ENCODE measurements at regions not wholly inside any gene's neighbourhood (a gene's known extent, or its start where the extent isn't known, plus 50 kb on each side); places are given as distances from the start of the nearest gene placed in this dataset.

DNA sequence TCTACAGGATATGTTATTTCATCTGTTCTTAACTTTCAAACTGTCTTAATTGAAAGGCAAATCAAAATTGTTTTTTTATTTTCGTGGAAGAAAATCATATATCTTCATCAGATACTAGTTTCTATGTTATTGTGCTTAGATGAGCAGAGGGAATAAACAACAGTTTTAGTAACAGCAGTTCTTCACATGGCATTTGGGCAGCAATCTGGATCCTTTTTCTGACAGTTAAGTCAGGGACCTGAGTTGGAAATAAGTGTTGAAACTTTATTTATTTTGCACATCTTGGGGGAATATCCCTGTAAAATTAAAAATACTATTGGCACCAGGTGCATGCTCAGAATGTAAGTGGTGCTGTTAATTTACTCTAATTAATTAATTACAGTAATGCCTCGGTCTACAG is 296.3 kb downstream of the GPAM start:
- Mint-ChIP-seq H3K27me3 (no peaks in the 10 kb centered on the region), H3K27ac (no peak overlapping the region), H3K4me1 (no peaks in the 10 kb centered on the region), H3K36me3 (no peaks in the 10 kb centered on the region), H3K9me3 (peaks cover 0 to 10% (median 5%) of the 10 kb centered on the region in 8 donors), H3K4me3 (no peak overlapping the region)
- no peaks in the 10 kb centered on the region for H3K9me3 ChIP-seq (ENCODE audit: control insufficient read depth in 1 of 2, low read length in 2 of 2)
- intact Hi-C loops (cut with micrococcal nuclease): no loop called here
- no peaks in the 10 kb centered on the region for H3K27me3 ChIP-seq (ENCODE audit: insufficient read depth, low read length)
- POLR2A ChIA-PET (ENCODE audit: partially characterized antibody): no interaction called here
- H3K36me3 ChIP-seq (ENCODE audit: insufficient read depth, low read length): no peaks in the 10 kb centered on the region
- CTCF ChIA-PET (ENCODE audit: partially characterized antibody): no interaction called here
- no peak overlapping the region for H3K4me3 ChIP-seq (ENCODE audit: low read length in 2 of 2)
- H3K4me1 ChIP-seq (ENCODE audit: insufficient read depth, low read length): no peaks in the 10 kb centered on the region
- H3K27ac ChIP-seq (ENCODE audit: low read depth, low read length): no peak overlapping the region
- no peak for DNase-seq

DNA sequence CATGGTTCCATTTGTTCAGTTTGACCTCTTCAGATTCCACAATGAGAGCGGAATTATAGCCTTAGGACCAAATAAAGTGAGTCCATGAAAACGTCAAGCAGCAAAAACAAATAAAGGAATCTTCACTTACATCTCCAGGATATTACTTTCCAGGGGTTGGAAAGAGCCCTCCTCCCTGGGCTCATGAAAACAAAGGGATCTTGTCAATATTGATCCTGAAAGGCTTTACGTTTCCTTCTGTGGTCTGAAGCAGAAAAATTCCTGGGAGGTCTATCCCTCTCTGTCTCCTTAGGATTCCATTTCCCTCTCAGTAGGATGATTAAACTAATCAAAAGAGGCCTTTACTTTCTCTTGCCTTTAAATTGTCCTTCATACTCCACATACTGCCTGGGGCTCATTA is 293.5 kb downstream of the GPAM start:
- intact Hi-C loops (cut with micrococcal nuclease): no loop called here
- H3K4me1 Mint-ChIP-seq: no peaks in the 10 kb centered on the region

DNA sequence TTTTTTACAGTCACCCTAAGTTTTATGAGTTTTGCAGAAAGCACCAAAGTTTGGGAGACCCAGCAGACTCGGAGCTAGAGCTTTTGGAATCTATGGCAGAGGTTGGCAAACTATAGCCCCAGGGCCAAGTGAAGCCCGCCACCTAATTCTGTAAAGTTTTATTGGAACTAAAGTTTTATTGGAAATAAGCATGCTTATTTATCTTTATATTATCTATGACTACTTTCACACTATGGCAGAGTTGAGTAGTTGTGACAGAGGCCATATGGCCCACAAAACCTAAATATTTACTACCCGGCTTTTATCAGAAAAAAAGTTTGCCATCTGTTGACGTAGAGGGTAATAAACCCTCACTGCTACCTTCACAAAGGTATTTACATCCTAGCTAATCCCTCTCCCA is 267.6 kb downstream of the GPAM start:
- intact Hi-C loops (cut with micrococcal nuclease): no loop called here
- ChIA-PET POLR2A (ENCODE audit: partially characterized antibody) (no interaction called here), CTCF (ENCODE audit: partially characterized antibody) (no interaction called here)
- Mint-ChIP-seq H3K36me3 (no peaks in the 10 kb centered on the region), H3K27me3 (peaks cover 3% of the 10 kb centered on the region in 2 donors), H3K4me3 (no peak overlapping the region), H3K4me1 (no peaks in the 10 kb centered on the region), H3K27ac (no peak overlapping the region), H3K9me3 (peaks cover 0 to 2% (median 0%) of the 10 kb centered on the region in 8 donors)
- DNase-seq: no peak
- Histone ChIP-seq H3K4me1 (ENCODE audit: insufficient read depth, low read length) (no peaks in the 10 kb centered on the region), H3K4me3 (ENCODE audit: low read length in 2 of 2) (no peak overlapping the region), H3K36me3 (ENCODE audit: insufficient read depth, low read length) (no peaks in the 10 kb centered on the region), H3K27ac (ENCODE audit: low read depth, low read length) (no peak overlapping the region), H3K27me3 (ENCODE audit: insufficient read depth, low read length) (no peaks in the 10 kb centered on the region), H3K9me3 (ENCODE audit: control insufficient read depth in 1 of 2, low read length in 2 of 2) (no peaks in the 10 kb centered on the region)

More for the DNA sequence above, 293.5 kb downstream of the GPAM start:
- no peaks in the 10 kb centered on the region for H3K4me1 ChIP-seq (ENCODE audit: insufficient read depth, low read length)
- no peaks in the 10 kb centered on the region for H3K27me3 ChIP-seq (ENCODE audit: insufficient read depth, low read length)
- no peak overlapping the region for H3K4me3 ChIP-seq (ENCODE audit: low read length in 2 of 2)
- Mint-ChIP-seq H3K9me3 (peaks cover 0 to 10% (median 3%) of the 10 kb centered on the region in 8 donors), H3K4me3 (no peak overlapping the region), H3K27ac (no peak overlapping the region), H3K27me3 (no peaks in the 10 kb centered on the region), H3K36me3 (no peaks in the 10 kb centered on the region)
- H3K36me3 ChIP-seq (ENCODE audit: insufficient read depth, low read length): no peaks in the 10 kb centered on the region
- no peak for DNase-seq
- ChIA-PET CTCF (ENCODE audit: partially characterized antibody) (no interaction called here), POLR2A (ENCODE audit: partially characterized antibody) (no interaction called here)
- H3K9me3 ChIP-seq (ENCODE audit: control insufficient read depth in 1 of 2, low read length in 2 of 2): no peaks in the 10 kb centered on the region
- no peak overlapping the region for H3K27ac ChIP-seq (ENCODE audit: low read depth, low read length)

DNA sequence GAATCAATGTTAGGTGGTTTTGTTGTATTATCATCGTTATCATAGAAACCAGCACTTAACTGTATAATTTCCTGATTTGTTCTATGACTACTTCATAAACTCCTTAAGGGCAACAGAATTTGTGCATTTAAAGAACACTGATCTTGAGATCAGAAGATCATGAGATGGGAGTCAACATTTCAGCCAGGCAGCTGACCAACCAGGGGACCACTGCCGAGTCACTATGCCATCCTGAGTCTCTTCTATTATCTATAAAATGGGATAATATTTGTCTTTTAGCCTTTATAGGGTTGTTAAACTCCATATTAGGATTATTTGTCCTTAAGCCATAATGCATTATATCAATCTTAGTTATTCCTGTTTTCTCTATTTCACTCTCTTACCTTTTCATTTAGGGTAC is 261.7 kb downstream of the GPAM start:
- Histone ChIP-seq H3K4me3 (ENCODE audit: low read length in 2 of 2) (no peak overlapping the region), H3K27me3 (ENCODE audit: insufficient read depth, low read length) (no peaks in the 10 kb centered on the region), H3K9me3 (ENCODE audit: control insufficient read depth in 1 of 2, low read length in 2 of 2) (no peaks in the 10 kb centered on the region), H3K27ac (ENCODE audit: low read depth, low read length) (no peak overlapping the region), H3K4me1 (ENCODE audit: insufficient read depth, low read length) (no peaks in the 10 kb centered on the region), H3K36me3 (ENCODE audit: insufficient read depth, low read length) (no peaks in the 10 kb centered on the region)
- Mint-ChIP-seq H3K36me3 (no peaks in the 10 kb centered on the region), H3K9me3 (peaks cover 0 to 2% (median 0%) of the 10 kb centered on the region in 8 donors), H3K27me3 (peaks cover 0 to 3% of the 10 kb centered on the region in 2 donors), H3K4me3 (no peak overlapping the region), H3K27ac (no peak overlapping the region), H3K4me1 (no peaks in the 10 kb centered on the region)
- ChIA-PET CTCF (ENCODE audit: partially characterized antibody) (no interaction called here), POLR2A (ENCODE audit: partially characterized antibody) (no interaction called here)
- DNase-seq: no peak
- intact Hi-C loops (cut with micrococcal nuclease): no loop called here

DNA sequence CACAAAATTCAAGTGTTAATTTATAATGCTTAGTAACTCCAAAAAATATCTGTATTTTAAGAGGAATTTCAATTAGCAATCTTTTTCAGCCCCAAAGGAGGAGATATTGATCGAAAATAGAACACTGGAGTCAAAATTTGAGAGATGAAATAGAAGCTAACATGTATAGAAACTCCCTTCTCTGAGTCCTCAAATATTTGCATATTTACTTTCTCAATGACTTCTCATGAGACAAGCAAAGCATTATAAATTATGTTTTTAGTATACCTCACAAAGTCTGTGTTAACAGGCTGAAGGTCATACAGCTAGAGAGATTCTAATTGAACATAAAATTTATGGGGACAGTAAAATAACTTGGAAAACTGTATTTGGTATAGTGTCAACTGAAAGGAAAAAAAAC is 260.5 kb downstream of the GPAM start:
- Histone ChIP-seq H3K27me3 (ENCODE audit: insufficient read depth, low read length) (no peaks in the 10 kb centered on the region), H3K27ac (ENCODE audit: low read depth, low read length) (no peak overlapping the region), H3K36me3 (ENCODE audit: insufficient read depth, low read length) (no peaks in the 10 kb centered on the region), H3K4me3 (ENCODE audit: low read length in 2 of 2) (no peak overlapping the region), H3K4me1 (ENCODE audit: insufficient read depth, low read length) (no peaks in the 10 kb centered on the region), H3K9me3 (ENCODE audit: control insufficient read depth in 1 of 2, low read length in 2 of 2) (no peaks in the 10 kb centered on the region)
- CTCF ChIA-PET (ENCODE audit: partially characterized antibody): no interaction called here
- no peak overlapping the region for H3K27ac Mint-ChIP-seq
- peaks cover 0 to 2% (median 0%) of the 10 kb centered on the region in 8 donors for H3K9me3 Mint-ChIP-seq
- H3K4me3 Mint-ChIP-seq: no peak overlapping the region
- no peaks in the 10 kb centered on the region for H3K36me3 Mint-ChIP-seq
- no peak for DNase-seq
- H3K27me3 Mint-ChIP-seq: peaks cover 2 to 3% of the 10 kb centered on the region in 2 donors
- no peaks in the 10 kb centered on the region for H3K4me1 Mint-ChIP-seq
- intact Hi-C loops (cut with micrococcal nuclease): no loop called here
- POLR2A ChIA-PET (ENCODE audit: partially characterized antibody): no interaction called here

DNA sequence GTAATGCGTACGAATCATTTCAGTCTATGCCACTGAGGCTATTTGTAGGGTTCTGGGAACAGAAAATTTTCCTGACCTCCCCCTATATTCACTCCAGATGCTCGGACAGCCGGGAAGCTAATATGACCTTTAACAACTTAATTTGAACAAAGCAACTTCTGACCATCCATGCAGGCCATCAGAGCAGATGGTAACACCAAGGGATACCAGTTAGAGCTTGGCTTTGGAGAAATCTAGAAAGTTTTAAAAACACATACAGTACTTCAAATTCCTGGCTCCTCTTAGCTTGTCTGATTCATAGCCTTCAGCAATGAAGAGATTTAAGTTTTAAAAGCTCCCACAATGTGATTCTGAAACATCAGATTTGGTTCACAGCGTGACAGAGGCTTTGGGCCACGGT is 257.3 kb downstream of the GPAM start:
- CTCF ChIA-PET (ENCODE audit: partially characterized antibody): no interaction called here
- Mint-ChIP-seq H3K27ac (no peak overlapping the region), H3K27me3 (peaks cover 0 to 2% of the 10 kb centered on the region in 2 donors), H3K9me3 (peaks cover 0 to 6% (median 0%) of the 10 kb centered on the region in 8 donors), H3K4me1 (no peaks in the 10 kb centered on the region), H3K4me3 (no peak overlapping the region), H3K36me3 (no peaks in the 10 kb centered on the region)
- no peak for DNase-seq
- no peak overlapping the region for H3K4me3 ChIP-seq (ENCODE audit: low read length in 2 of 2)
- no peaks in the 10 kb centered on the region for H3K4me1 ChIP-seq (ENCODE audit: insufficient read depth, low read length)
- H3K27ac ChIP-seq (ENCODE audit: low read depth, low read length): no peak overlapping the region
- no peaks in the 10 kb centered on the region for H3K36me3 ChIP-seq (ENCODE audit: insufficient read depth, low read length)
- H3K9me3 ChIP-seq (ENCODE audit: control insufficient read depth in 1 of 2, low read length in 2 of 2): no peaks in the 10 kb centered on the region
- intact Hi-C loops (cut with micrococcal nuclease): no loop called here
- H3K27me3 ChIP-seq (ENCODE audit: insufficient read depth, low read length): no peaks in the 10 kb centered on the region
- POLR2A ChIA-PET (ENCODE audit: partially characterized antibody): no interaction called here

DNA sequence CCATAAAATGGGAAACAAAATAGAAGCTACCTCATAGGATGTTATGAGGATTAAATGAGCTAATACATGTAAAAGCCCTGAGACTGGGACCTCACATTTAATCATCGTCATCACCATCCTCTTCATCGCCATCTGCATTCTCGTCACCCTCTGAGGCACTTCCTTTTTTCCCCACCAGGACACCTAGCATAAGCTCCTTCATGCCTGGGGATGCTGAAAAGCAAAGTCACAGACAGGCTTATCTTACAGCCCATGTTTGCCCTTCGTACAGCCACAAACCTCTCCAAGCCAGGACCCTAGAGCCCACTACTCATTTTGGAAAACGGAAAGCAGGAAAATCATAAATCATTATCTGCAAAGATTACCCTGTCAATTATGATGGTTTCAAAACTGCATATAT is 249.6 kb downstream of the GPAM start:
- H3K9me3 ChIP-seq (ENCODE audit: control insufficient read depth in 1 of 2, low read length in 2 of 2): no peaks in the 10 kb centered on the region
- H3K36me3 Mint-ChIP-seq: no peaks in the 10 kb centered on the region
- intact Hi-C loops (cut with micrococcal nuclease): no loop called here
- peaks cover 0 to 6% (median 1%) of the 10 kb centered on the region in 8 donors for H3K9me3 Mint-ChIP-seq
- H3K36me3 ChIP-seq (ENCODE audit: insufficient read depth, low read length): no peaks in the 10 kb centered on the region
- no peaks in the 10 kb centered on the region for H3K27me3 Mint-ChIP-seq
- no peaks in the 10 kb centered on the region for H3K4me1 Mint-ChIP-seq
- CTCF ChIA-PET (ENCODE audit: partially characterized antibody): no interaction called here
- no peaks in the 10 kb centered on the region for H3K4me1 ChIP-seq (ENCODE audit: insufficient read depth, low read length)
- no peak overlapping the region for H3K4me3 ChIP-seq (ENCODE audit: low read length in 2 of 2)
- H3K27ac Mint-ChIP-seq: no peak overlapping the region
- H3K27ac ChIP-seq (ENCODE audit: low read depth, low read length): no peak overlapping the region
- DNase-seq: no peak
- POLR2A ChIA-PET (ENCODE audit: partially characterized antibody): no interaction called here
- H3K4me3 Mint-ChIP-seq: no peak overlapping the region
- no peaks in the 10 kb centered on the region for H3K27me3 ChIP-seq (ENCODE audit: insufficient read depth, low read length)

DNA sequence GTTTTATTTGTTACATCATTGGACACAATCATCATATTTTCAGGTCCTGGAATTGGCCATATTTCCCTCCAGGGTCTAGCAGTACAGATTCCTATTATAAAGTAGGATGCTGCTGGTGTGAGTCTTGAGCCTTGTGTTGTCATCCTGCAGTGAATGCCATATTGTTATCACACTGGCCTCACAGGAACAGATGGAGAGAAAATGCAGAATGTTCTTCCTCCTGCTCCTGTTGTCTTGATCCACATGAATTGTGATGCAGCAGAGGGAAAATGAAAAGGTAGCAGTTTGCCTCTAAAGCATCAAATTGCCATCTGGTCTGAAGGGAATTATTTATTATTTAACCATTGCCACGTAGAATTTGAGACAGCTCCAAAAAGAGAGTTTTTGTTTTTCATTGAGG is 248.6 kb downstream of the GPAM start:
- H3K4me1 ChIP-seq (ENCODE audit: insufficient read depth, low read length): no peaks in the 10 kb centered on the region
- no peak overlapping the region for H3K27ac Mint-ChIP-seq
- no peak overlapping the region for H3K27ac ChIP-seq (ENCODE audit: low read depth, low read length)
- no peak overlapping the region for H3K4me3 ChIP-seq (ENCODE audit: low read length in 2 of 2)
- H3K27me3 ChIP-seq (ENCODE audit: insufficient read depth, low read length): no peaks in the 10 kb centered on the region
- H3K9me3 ChIP-seq (ENCODE audit: control insufficient read depth in 1 of 2, low read length in 2 of 2): no peaks in the 10 kb centered on the region
- H3K4me3 Mint-ChIP-seq: no peak overlapping the region
- peaks cover 0 to 5% (median 0%) of the 10 kb centered on the region in 8 donors for H3K9me3 Mint-ChIP-seq
- no peaks in the 10 kb centered on the region for H3K36me3 Mint-ChIP-seq
- intact Hi-C loops (cut with micrococcal nuclease): no loop called here
- H3K4me1 Mint-ChIP-seq: no peaks in the 10 kb centered on the region
- no peak for DNase-seq
- CTCF ChIA-PET (ENCODE audit: partially characterized antibody): no interaction called here
- POLR2A ChIA-PET (ENCODE audit: partially characterized antibody): no interaction called here
- no peaks in the 10 kb centered on the region for H3K36me3 ChIP-seq (ENCODE audit: insufficient read depth, low read length)
- no peaks in the 10 kb centered on the region for H3K27me3 Mint-ChIP-seq
